ENCODE measurements at regions not wholly inside any gene's neighbourhood (a gene's known extent, or its start where the extent isn't known, plus 50 kb on each side); places are given as distances from the start of the nearest gene placed in this dataset.

DNA sequence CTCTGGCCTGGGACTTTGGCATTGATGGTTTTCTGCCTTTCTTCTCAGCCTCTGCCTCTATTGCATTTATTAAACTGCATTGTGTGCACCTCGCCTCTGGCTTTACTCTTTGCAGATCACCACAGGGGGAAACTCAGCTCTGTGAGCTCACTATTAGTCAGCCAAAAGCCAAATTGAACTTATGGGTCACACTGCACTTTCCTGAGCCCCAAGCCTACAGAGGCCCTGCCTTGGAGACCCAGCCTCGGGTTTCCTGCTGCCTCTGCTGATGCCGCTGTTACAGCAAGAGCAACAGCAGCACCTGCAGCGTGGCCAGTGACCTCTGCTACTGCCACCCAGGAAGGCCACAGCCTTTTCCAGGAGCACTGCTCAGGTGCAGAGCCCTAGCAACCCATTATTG, 122.5 kb downstream of the DAD1 start:
- no peak overlapping the region for H2AK9ac ChIP-seq (replicated peaks; ENCODE audit: low read depth, low read length, poor library complexity)
- H3K79me1 ChIP-seq (ENCODE audit: low read depth in 1 of 2, low read length in 2 of 2): no peaks in the 10 kb centered on the region
- no peak overlapping the region for H4K8ac ChIP-seq (ENCODE audit: low read depth in 2 of 2, low read length in 2 of 2)
- H4K91ac ChIP-seq (ENCODE audit: insufficient read depth, low read depth, low read length): no peak overlapping the region
- H3K18ac ChIP-seq (ENCODE audit: low read depth, low read length): no peak overlapping the region
- no peak overlapping the region for H3K56ac ChIP-seq (ENCODE audit: extremely low read depth, insufficient read depth, low read length)
- DNase-seq (peak; percentile 47), ATAC-seq (ENCODE audit: low read depth) (no peak)
- intact Hi-C loops (cut with micrococcal nuclease): no loop called here
- no peak overlapping the region for H3K27ac ChIP-seq (ENCODE audit: insufficient read depth, low read length)
- TF ChIP-seq MXI1 (IDR thresholded peaks at IDR 0.05; ENCODE audit: borderline replicate concordance, low read depth, low read length) (no peak), RAD21 (IDR thresholded peaks at IDR 0.05; ENCODE audit: low read length) (no peak), MAFK (IDR thresholded peaks at IDR 0.05; ENCODE audit: low read depth, low read length) (no peak), FOS (IDR thresholded peaks at IDR 0.05; ENCODE audit: low read depth, low read length) (no peak), RCOR1 (IDR thresholded peaks at IDR 0.05; ENCODE audit: insufficient replicate concordance, low read length) (no peak), RFX5 (IDR thresholded peaks at IDR 0.05; ENCODE audit: low read depth, low read length) (no peak), BHLHE40 (IDR thresholded peaks at IDR 0.05; ENCODE audit: low read depth, low read length) (no peak), USF2 (IDR thresholded peaks at IDR 0.05; ENCODE audit: low read depth, low read length) (no peak), SMC3 (IDR thresholded peaks at IDR 0.05; ENCODE audit: low read depth, low read length) (no peak)
- no peak overlapping the region for H4K5ac ChIP-seq (ENCODE audit: low read depth, low read length)
- ChIA-PET CTCF (no interaction called here), POLR2A (ENCODE audit: unreplicated experiment) (no interaction called here)
- no peaks in the 10 kb centered on the region for H3K36me3 ChIP-seq (ENCODE audit: control insufficient read depth, insufficient read depth, low read length)
- H3K4me2 ChIP-seq (ENCODE audit: low read depth, low read length): no peak overlapping the region
- BruUV-seq (replicated peaks): no TSS peak
- H3K4me1 ChIP-seq (ENCODE audit: control insufficient read depth, insufficient read depth, low read length): 0 out of 2 replicates have a peak, but pooled peaks cover 2% of the 10 kb centered on the region
- H3K4me3 ChIP-seq (ENCODE audit: insufficient read depth, low read depth, low read length): no peak overlapping the region
- H3K9me3 ChIP-seq (ENCODE audit: control insufficient read depth, insufficient read depth, low read length): no peaks in the 10 kb centered on the region
- in situ Hi-C loops (cut with MboI; ENCODE audit: low sequenced_read_pairs): no loop called here
- H2BK120ac ChIP-seq (ENCODE audit: low read depth, low read length): no peak overlapping the region
- H3K4ac ChIP-seq (ENCODE audit: low read depth, low read length): no peak overlapping the region
- H3K23ac ChIP-seq (ENCODE audit: low read depth, low read length): no peak overlapping the region
- H3K14ac ChIP-seq (replicated peaks; ENCODE audit: low read depth, low read length): no peak overlapping the region
- H2BK20ac ChIP-seq (ENCODE audit: low read depth, low read length): no peak overlapping the region
- no peak overlapping the region for H2BK15ac ChIP-seq (ENCODE audit: low read depth, low read length)
- dilution Hi-C loops (cut with HindIII; ENCODE audit: low sequenced_read_pairs, unreplicated experiment): no loop called here
- H2AFZ ChIP-seq (replicated peaks; ENCODE audit: low read length, poor library complexity): no peak overlapping the region
- H4K20me1 ChIP-seq (ENCODE audit: insufficient read depth, low read length): no peaks in the 10 kb centered on the region
- no peaks in the 10 kb centered on the region for H3K9me1 ChIP-seq (ENCODE audit: insufficient read depth, low read length)
- WGBS, 2 experiments (ENCODE audit: extremely low coverage in 2 of 2, insufficient read length in 1 of 2): 51% methylated on average over 3 of the region's 4 CpGs; no CpG with 5 or more reads in 1 of the 2 experiments
- peaks cover 36% of the 10 kb centered on the region for H3K27me3 ChIP-seq (ENCODE audit: control insufficient read depth, insufficient read depth, low read length)
- H2AK5ac ChIP-seq (ENCODE audit: low read depth, low read length): no peak overlapping the region
- no peak overlapping the region for H2BK5ac ChIP-seq (ENCODE audit: low read depth, low read length, poor library complexity, severe bottlenecking)
- H3K9ac ChIP-seq (ENCODE audit: low read depth, low read length): no peak overlapping the region

Measured in IMR-90 (cell line).